ENCODE measurements at regions not wholly inside any gene's neighbourhood (a gene's known extent, or its start where the extent isn't known, plus 50 kb on each side); places are given as distances from the start of the nearest gene placed in this dataset.

GRCh38 chr7:106384373-106384772, 99.6 kb upstream of the NAMPT start:
- H3K4me3 ChIP-seq (ENCODE audit: low read length), result no peak overlapping the region
- no peaks in the 10 kb centered on the region for H3K36me3 ChIP-seq (ENCODE audit: control insufficient read depth, insufficient read depth, low read length)
- H3K27ac ChIP-seq (ENCODE audit: low read length), result no peak overlapping the region
- no peaks in the 10 kb centered on the region for H3K4me1 ChIP-seq (ENCODE audit: control insufficient read depth, insufficient read depth, low read length)
- H3K27me3 ChIP-seq (ENCODE audit: control insufficient read depth, insufficient read depth, low read length), result no peaks in the 10 kb centered on the region
- DNase-seq, result no peak
- H3K9me3 ChIP-seq (replicated peaks; ENCODE audit: control insufficient read depth, low read depth, low read length), result no peaks in the 10 kb centered on the region

GRCh38 chr7:106382929-106383328, 98.1 kb upstream of the NAMPT start:
- H3K27me3 ChIP-seq (ENCODE audit: control insufficient read depth, insufficient read depth, low read length), result no peaks in the 10 kb centered on the region
- 88% methylated on average over 1 of the region's 1 CpG for WGBS (ENCODE audit: insufficient coverage)
- no peaks in the 10 kb centered on the region for H3K9me3 ChIP-seq (replicated peaks; ENCODE audit: control insufficient read depth, low read depth, low read length)
- H3K36me3 ChIP-seq (ENCODE audit: control insufficient read depth, insufficient read depth, low read length), result no peaks in the 10 kb centered on the region
- H3K27ac ChIP-seq (ENCODE audit: low read length), result no peak overlapping the region
- no peak overlapping the region for H3K4me3 ChIP-seq (ENCODE audit: low read length)
- no peak for DNase-seq
- no peaks in the 10 kb centered on the region for H3K4me1 ChIP-seq (ENCODE audit: control insufficient read depth, insufficient read depth, low read length)

- Histone ChIP-seq H3K4me3 (ENCODE audit: low read length) (no peak overlapping the region), H3K9me3 (replicated peaks; ENCODE audit: control insufficient read depth, low read depth, low read length) (no peaks in the 10 kb centered on the region), H3K27ac (ENCODE audit: low read length) (no peak overlapping the region), H3K27me3 (ENCODE audit: control insufficient read depth, insufficient read depth, low read length) (no peaks in the 10 kb centered on the region), H3K4me1 (ENCODE audit: control insufficient read depth, insufficient read depth, low read length) (no peaks in the 10 kb centered on the region), H3K36me3 (ENCODE audit: control insufficient read depth, insufficient read depth, low read length) (no peaks in the 10 kb centered on the region)
- no peak for DNase-seq
- no CpG with 5 or more reads among the region's 1 CpG for WGBS (ENCODE audit: insufficient coverage)
These were observed 97.3 kb upstream of the NAMPT start for GRCh38 chr7:106382129-106382528.

GRCh38 chr7:106381252-106381651, 96.5 kb upstream of the NAMPT start:
- Histone ChIP-seq H3K27ac (ENCODE audit: low read length) (no peak overlapping the region), H3K4me3 (ENCODE audit: low read length) (no peak overlapping the region), H3K36me3 (ENCODE audit: control insufficient read depth, insufficient read depth, low read length) (no peaks in the 10 kb centered on the region)

GRCh38 chr7:106377847-106378361, 93.1 kb upstream of the NAMPT start:
- Histone ChIP-seq H3K27ac (ENCODE audit: low read length) (no peak overlapping the region), H3K9me3 (replicated peaks; ENCODE audit: control insufficient read depth, low read depth, low read length) (no peaks in the 10 kb centered on the region), H3K4me3 (ENCODE audit: low read length) (no peak overlapping the region), H3K36me3 (ENCODE audit: control insufficient read depth, insufficient read depth, low read length) (no peaks in the 10 kb centered on the region), H3K27me3 (ENCODE audit: control insufficient read depth, insufficient read depth, low read length) (no peaks in the 10 kb centered on the region), H3K4me1 (ENCODE audit: control insufficient read depth, insufficient read depth, low read length) (no peaks in the 10 kb centered on the region)
- DNase-seq, result no peak
- WGBS (ENCODE audit: insufficient coverage), result 78% methylated on average over 2 of the region's 3 CpGs

More at GRCh38 chr7:106381252-106381651, 96.5 kb upstream of the NAMPT start:
- Histone ChIP-seq H3K4me1 (ENCODE audit: control insufficient read depth, insufficient read depth, low read length) (no peaks in the 10 kb centered on the region), H3K9me3 (replicated peaks; ENCODE audit: control insufficient read depth, low read depth, low read length) (no peaks in the 10 kb centered on the region), H3K27me3 (ENCODE audit: control insufficient read depth, insufficient read depth, low read length) (no peaks in the 10 kb centered on the region)
- no peak for DNase-seq
- 63% methylated on average over 1 of the region's 2 CpGs for WGBS (ENCODE audit: insufficient coverage)

- Histone ChIP-seq H3K27me3 (ENCODE audit: control insufficient read depth, insufficient read depth, low read length) (no peaks in the 10 kb centered on the region), H3K4me1 (ENCODE audit: control insufficient read depth, insufficient read depth, low read length) (no peaks in the 10 kb centered on the region), H3K9me3 (replicated peaks; ENCODE audit: control insufficient read depth, low read depth, low read length) (no peaks in the 10 kb centered on the region), H3K27ac (ENCODE audit: low read length) (no peak overlapping the region), H3K4me3 (ENCODE audit: low read length) (no peak overlapping the region), H3K36me3 (ENCODE audit: control insufficient read depth, insufficient read depth, low read length) (no peaks in the 10 kb centered on the region)
- no peak for DNase-seq
- 65% methylated on average over 2 of the region's 3 CpGs for WGBS (ENCODE audit: insufficient coverage)
These were observed 91.4 kb upstream of the NAMPT start for GRCh38 chr7:106376026-106376799.

GRCh38 chr7:106375499-106375898, 90.7 kb upstream of the NAMPT start:
- 88% methylated on average over 2 of the region's 2 CpGs for WGBS (ENCODE audit: insufficient coverage)
- Histone ChIP-seq H3K4me3 (ENCODE audit: low read length) (no peak overlapping the region), H3K27ac (ENCODE audit: low read length) (no peak overlapping the region), H3K36me3 (ENCODE audit: control insufficient read depth, insufficient read depth, low read length) (no peaks in the 10 kb centered on the region), H3K4me1 (ENCODE audit: control insufficient read depth, insufficient read depth, low read length) (no peaks in the 10 kb centered on the region), H3K9me3 (replicated peaks; ENCODE audit: control insufficient read depth, low read depth, low read length) (no peaks in the 10 kb centered on the region), H3K27me3 (ENCODE audit: control insufficient read depth, insufficient read depth, low read length) (no peaks in the 10 kb centered on the region)
- DNase-seq, result no peak

GRCh38 chr7:106374437-106374836, 89.7 kb upstream of the NAMPT start:
- no CpG with 5 or more reads among the region's 1 CpG for WGBS (ENCODE audit: insufficient coverage)
- no peak overlapping the region for H3K4me3 ChIP-seq (ENCODE audit: low read length)
- no peak overlapping the region for H3K27ac ChIP-seq (ENCODE audit: low read length)

GRCh38 chr7:106372595-106373318, 88.0 kb upstream of the NAMPT start:
- H3K27me3 ChIP-seq (ENCODE audit: control insufficient read depth, insufficient read depth, low read length), result no peaks in the 10 kb centered on the region
- no peaks in the 10 kb centered on the region for H3K9me3 ChIP-seq (replicated peaks; ENCODE audit: control insufficient read depth, low read depth, low read length)
- no peaks in the 10 kb centered on the region for H3K4me1 ChIP-seq (ENCODE audit: control insufficient read depth, insufficient read depth, low read length)
- 16% methylated on average over 2 of the region's 3 CpGs for WGBS (ENCODE audit: insufficient coverage)
- no peak overlapping the region for H3K27ac ChIP-seq (ENCODE audit: low read length)
- no peak overlapping the region for H3K4me3 ChIP-seq (ENCODE audit: low read length)
- no peaks in the 10 kb centered on the region for H3K36me3 ChIP-seq (ENCODE audit: control insufficient read depth, insufficient read depth, low read length)
- no peak for DNase-seq

More at GRCh38 chr7:106374437-106374836, 89.7 kb upstream of the NAMPT start:
- no peak for DNase-seq
- H3K4me1 ChIP-seq (ENCODE audit: control insufficient read depth, insufficient read depth, low read length), result no peaks in the 10 kb centered on the region
- no peaks in the 10 kb centered on the region for H3K9me3 ChIP-seq (replicated peaks; ENCODE audit: control insufficient read depth, low read depth, low read length)
- H3K27me3 ChIP-seq (ENCODE audit: control insufficient read depth, insufficient read depth, low read length), result no peaks in the 10 kb centered on the region
- H3K36me3 ChIP-seq (ENCODE audit: control insufficient read depth, insufficient read depth, low read length), result no peaks in the 10 kb centered on the region

- H3K4me1 ChIP-seq (ENCODE audit: control insufficient read depth, insufficient read depth, low read length), result no peaks in the 10 kb centered on the region
- H3K27ac ChIP-seq (ENCODE audit: low read length), result no peak overlapping the region
- 77% methylated on average over 2 of the region's 2 CpGs for WGBS (ENCODE audit: insufficient coverage)
- H3K27me3 ChIP-seq (ENCODE audit: control insufficient read depth, insufficient read depth, low read length), result no peaks in the 10 kb centered on the region
- no peaks in the 10 kb centered on the region for H3K36me3 ChIP-seq (ENCODE audit: control insufficient read depth, insufficient read depth, low read length)
- DNase-seq, result no peak
- no peak overlapping the region for H3K4me3 ChIP-seq (ENCODE audit: low read length)
- H3K9me3 ChIP-seq (replicated peaks; ENCODE audit: control insufficient read depth, low read depth, low read length), result no peaks in the 10 kb centered on the region
These were observed 87.3 kb upstream of the NAMPT start for GRCh38 chr7:106372126-106372525.

All from muscle of leg (tissue), 3 donors.